OCI-LY3 (cell line): ENCODE measurements at regions not wholly inside any gene's neighbourhood (a gene's known extent, or its start where the extent isn't known, plus 50 kb on each side); places are given as distances from the start of the nearest gene placed in this dataset.
A peak's percentile ranks its signal among the peaks of the same experiment; 100 is the strongest.

Experiments used
- H2AFZ ChIP-seq: fragments of 200-600, 300-600 bp; shearing (Covaris generic); 2 replicates; pipeline ENCODE4 v1.6.0; 2014; ENCODE audit warnings: antibody characterized with exemption, low read depth, low read length
- H3K27ac ChIP-seq: fragments of 200-600, 300-600 bp; sonication (generic); 2 replicates; pipeline ENCODE4 v1.5.1; 2014; ENCODE audit warnings: mild to moderate bottlenecking, low read length, moderate library complexity, mixed read lengths
- H3K27me3 ChIP-seq: fragments of 200-600, 300-600 bp; sonication (generic); 2 replicates; pipeline ENCODE4 v1.6.1; 2014; ENCODE audit warnings: low read depth, low read length, mixed read lengths
- H3K36me3 ChIP-seq: fragments of 200-600, 300-600 bp; sonication (generic); replicated peaks from 2 replicates; pipeline ENCODE3; 2014; ENCODE audit warnings: low read depth, low read length, mixed read lengths
- H3K4me1 ChIP-seq: fragments of 300-600, 200-600 bp; sonication (generic); 2 replicates; pipeline ENCODE4 v1.6.1; 2014; ENCODE audit warnings: low read length, mixed read lengths
- H3K4me2 ChIP-seq: fragments of 200-600, 300-600 bp; sonication (generic); 2 replicates; pipeline ENCODE4 v1.6.1; 2014; ENCODE audit warnings: low read length, mixed read lengths
- H3K4me3 ChIP-seq: fragments of 300-600, 200-600 bp; sonication (generic); 2 replicates; pipeline ENCODE4 v1.5.1; 2014; ENCODE audit warnings: antibody characterized with exemption, mild to moderate bottlenecking, low read length, moderate library complexity
- H3K79me2 ChIP-seq: fragments of 300-600, 200-600 bp; shearing (Covaris generic); 2 replicates; pipeline ENCODE4 v1.6.1; 2014; ENCODE audit warnings: mild to moderate bottlenecking, low read length, mixed read lengths
- H3K9ac ChIP-seq: fragments of 300-600, 200-600 bp; shearing (Covaris generic); 2 replicates; pipeline ENCODE4 v1.6.0; 2014; ENCODE audit warnings: mild to moderate bottlenecking, low read length, moderate library complexity
- H3K9me3 ChIP-seq: fragments of 200-600, 300-600 bp; shearing (Covaris generic); 2 replicates; pipeline ENCODE4 v1.6.1; 2014; ENCODE audit warnings: low read length, mixed read lengths; ENCODE audit not compliant: insufficient read depth
- H4K20me1 ChIP-seq: fragments of 200-600, 300-600 bp; sonication (generic); 2 replicates; pipeline ENCODE4 v1.6.1; 2016; ENCODE audit warnings: low read length, mixed read lengths; ENCODE audit not compliant: insufficient read depth
- EZH2phosphoT487 ChIP-seq: fragments of 200-600 bp; shearing (Covaris generic); IDR thresholded peaks from 2 replicates; pipeline ENCODE4 v1.6.1; 2018; ENCODE audit warnings: antibody characterized with exemption, mixed run types, low read depth
- TF ChIP-seq, protein P1 (sequence below): fragments of 200-600, 300-600 bp; sonication (generic); IDR thresholded peaks from 2 replicates; pipeline ENCODE4 v1.5.1; 2014; ENCODE audit warnings: antibody characterized with exemption, low read length, low read depth

DNA sequence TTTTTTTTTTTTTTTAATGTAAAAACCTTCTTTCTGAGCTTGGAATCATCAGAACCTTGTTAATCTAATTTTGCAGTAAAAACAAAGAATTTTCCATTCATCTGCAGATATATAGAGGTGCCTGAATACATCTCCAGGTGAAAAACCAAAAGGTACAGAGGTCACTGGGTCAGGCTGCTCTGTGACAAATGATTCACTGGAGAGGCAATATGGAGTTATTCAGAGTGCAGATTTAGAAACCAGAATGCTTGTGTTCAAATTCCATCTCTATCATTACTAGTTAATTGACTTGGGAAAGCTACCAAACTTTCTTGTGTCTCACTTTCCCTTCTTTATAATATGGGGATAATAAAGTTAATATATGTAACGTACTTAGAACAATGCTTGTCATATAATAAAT lies 51.5 kb upstream of the C1orf53 start:
- peaks cover 8% of the 10 kb centered on the region; the same call in 1 of the 2 replicates for H3K4me1 ChIP-seq
- no peak overlapping the region for H3K27ac ChIP-seq
- H3K36me3 ChIP-seq = no peaks in the 10 kb centered on the region
- no peaks in the 10 kb centered on the region for H3K9me3 ChIP-seq
- H3K27me3 ChIP-seq = no peaks in the 10 kb centered on the region
- H3K4me2 ChIP-seq = no peak overlapping the region
- no peak overlapping the region for H3K4me3 ChIP-seq
- no peak overlapping the region for H2AFZ ChIP-seq
- H3K9ac ChIP-seq = no peak overlapping the region
- H3K79me2 ChIP-seq = no peaks in the 10 kb centered on the region
- TF ChIP-seq EZH2phosphoT487 = no peak
- TF ChIP-seq, protein P1, sequence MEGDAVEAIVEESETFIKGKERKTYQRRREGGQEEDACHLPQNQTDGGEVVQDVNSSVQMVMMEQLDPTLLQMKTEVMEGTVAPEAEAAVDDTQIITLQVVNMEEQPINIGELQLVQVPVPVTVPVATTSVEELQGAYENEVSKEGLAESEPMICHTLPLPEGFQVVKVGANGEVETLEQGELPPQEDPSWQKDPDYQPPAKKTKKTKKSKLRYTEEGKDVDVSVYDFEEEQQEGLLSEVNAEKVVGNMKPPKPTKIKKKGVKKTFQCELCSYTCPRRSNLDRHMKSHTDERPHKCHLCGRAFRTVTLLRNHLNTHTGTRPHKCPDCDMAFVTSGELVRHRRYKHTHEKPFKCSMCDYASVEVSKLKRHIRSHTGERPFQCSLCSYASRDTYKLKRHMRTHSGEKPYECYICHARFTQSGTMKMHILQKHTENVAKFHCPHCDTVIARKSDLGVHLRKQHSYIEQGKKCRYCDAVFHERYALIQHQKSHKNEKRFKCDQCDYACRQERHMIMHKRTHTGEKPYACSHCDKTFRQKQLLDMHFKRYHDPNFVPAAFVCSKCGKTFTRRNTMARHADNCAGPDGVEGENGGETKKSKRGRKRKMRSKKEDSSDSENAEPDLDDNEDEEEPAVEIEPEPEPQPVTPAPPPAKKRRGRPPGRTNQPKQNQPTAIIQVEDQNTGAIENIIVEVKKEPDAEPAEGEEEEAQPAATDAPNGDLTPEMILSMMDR = no peak
- H4K20me1 ChIP-seq = no peaks in the 10 kb centered on the region

- H3K27ac ChIP-seq = no peak overlapping the region
- H3K27me3 ChIP-seq = no peaks in the 10 kb centered on the region
- no peak for TF ChIP-seq EZH2phosphoT487
- TF ChIP-seq, protein P1 = no peak
- H4K20me1 ChIP-seq = no peaks in the 10 kb centered on the region
- H3K79me2 ChIP-seq = no peaks in the 10 kb centered on the region
- H3K4me3 ChIP-seq = no peak overlapping the region
- peaks cover 8% of the 10 kb centered on the region; the same call in 1 of the 2 replicates for H3K4me1 ChIP-seq
- H3K4me2 ChIP-seq = no peak overlapping the region
- H3K9ac ChIP-seq = no peak overlapping the region
- H2AFZ ChIP-seq = peak overlapping the region; percentile 10; the same call in 1 of the 2 replicates
- H3K9me3 ChIP-seq = no peaks in the 10 kb centered on the region
- H3K36me3 ChIP-seq = no peaks in the 10 kb centered on the region
Measured at GRCh38 chr1:197850042-197850441, 52.4 kb upstream of the C1orf53 start.

- H3K27ac ChIP-seq = no peak overlapping the region
- no peak for TF ChIP-seq EZH2phosphoT487
- TF ChIP-seq, protein P1 = no peak
- H3K4me1 ChIP-seq = peaks cover 8% of the 10 kb centered on the region; the same call in 1 of the 2 replicates
- no peak overlapping the region for H3K4me3 ChIP-seq
- no peak overlapping the region for H3K9ac ChIP-seq
- no peak overlapping the region for H3K4me2 ChIP-seq
- no peaks in the 10 kb centered on the region for H3K9me3 ChIP-seq
- H3K36me3 ChIP-seq = no peaks in the 10 kb centered on the region
- no peaks in the 10 kb centered on the region for H3K27me3 ChIP-seq
- H3K79me2 ChIP-seq = no peaks in the 10 kb centered on the region
- H2AFZ ChIP-seq = no peak overlapping the region
- H4K20me1 ChIP-seq = no peaks in the 10 kb centered on the region
Measured at GRCh38 chr1:197848350-197848749, 54.1 kb upstream of the C1orf53 start.

DNA sequence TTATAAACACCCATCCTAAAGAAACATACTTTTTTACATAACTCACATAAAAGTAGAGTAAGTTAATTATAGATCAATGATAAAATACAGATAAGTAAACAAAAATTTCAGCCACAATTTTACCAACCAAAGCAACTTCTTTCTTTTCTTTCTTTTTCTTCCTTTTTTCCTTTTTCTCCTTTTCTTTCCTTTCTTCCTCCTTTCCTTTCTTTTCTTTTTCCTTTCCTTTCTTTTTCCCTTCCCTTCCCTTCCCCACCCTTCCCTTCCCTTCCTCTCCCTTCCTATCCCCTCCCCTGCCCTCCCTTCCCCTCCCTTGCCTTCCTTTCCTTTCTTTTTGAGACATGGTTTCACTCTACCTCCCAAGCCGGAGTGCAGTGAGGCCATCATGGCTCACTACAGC lies 56.5 kb upstream of the C1orf53 start:
- no peak overlapping the region for H2AFZ ChIP-seq
- no peak overlapping the region for H3K4me3 ChIP-seq
- TF ChIP-seq EZH2phosphoT487 = no peak
- TF ChIP-seq, protein P1 = no peak
- H3K9me3 ChIP-seq = no peaks in the 10 kb centered on the region
- no peaks in the 10 kb centered on the region for H3K36me3 ChIP-seq
- no peaks in the 10 kb centered on the region for H3K27me3 ChIP-seq
- no peak overlapping the region for H3K4me2 ChIP-seq
- no peak overlapping the region for H3K9ac ChIP-seq
- H3K27ac ChIP-seq = no peak overlapping the region
- no peaks in the 10 kb centered on the region for H4K20me1 ChIP-seq
- H3K4me1 ChIP-seq = peaks cover 24% of the 10 kb centered on the region
- H3K79me2 ChIP-seq = no peaks in the 10 kb centered on the region
